Bronchial epithelial cell (primary cell): ENCODE measurements at regions not wholly inside any gene's neighbourhood (a gene's known extent, or its start where the extent isn't known, plus 50 kb on each side); places are given as distances from the start of the nearest gene placed in this dataset.

Experiments
- DNase-seq: peaks from one replicate; pipeline ENCODE4 v3.0.0-alpha.2; 2010; ENCODE audit warnings: low read depth
- FAIRE-seq: peaks from 2 replicates; lab custom pipeline; 2011; peaks lifted over from hg19 to GRCh38; lab: Jason Lieb, UNC
- H3K27me3 ChIP-seq: 2 replicates; pipeline ENCODE4 v1.5.1; 2011; ENCODE audit warnings: low read length; ENCODE audit not compliant: control insufficient read depth, insufficient read depth
- H3K36me3 ChIP-seq: 2 replicates; pipeline ENCODE4 v1.5.1; 2011; ENCODE audit warnings: low read length; ENCODE audit not compliant: control insufficient read depth, insufficient read depth
- H3K4me3 ChIP-seq: 2 replicates; pipeline ENCODE4 v1.5.1; 2011; ENCODE audit warnings: mild to moderate bottlenecking, low read depth, low read length, control low read depth
- TF ChIP-seq, protein P1 (sequence below): IDR thresholded peaks from 2 replicates; pipeline ENCODE4 v1.5.1; 2011; ENCODE audit warnings: mild to moderate bottlenecking, moderate library complexity, low read length, control low read depth, inconsistent platforms; ENCODE audit not compliant: insufficient read depth, severe bottlenecking

DNA sequence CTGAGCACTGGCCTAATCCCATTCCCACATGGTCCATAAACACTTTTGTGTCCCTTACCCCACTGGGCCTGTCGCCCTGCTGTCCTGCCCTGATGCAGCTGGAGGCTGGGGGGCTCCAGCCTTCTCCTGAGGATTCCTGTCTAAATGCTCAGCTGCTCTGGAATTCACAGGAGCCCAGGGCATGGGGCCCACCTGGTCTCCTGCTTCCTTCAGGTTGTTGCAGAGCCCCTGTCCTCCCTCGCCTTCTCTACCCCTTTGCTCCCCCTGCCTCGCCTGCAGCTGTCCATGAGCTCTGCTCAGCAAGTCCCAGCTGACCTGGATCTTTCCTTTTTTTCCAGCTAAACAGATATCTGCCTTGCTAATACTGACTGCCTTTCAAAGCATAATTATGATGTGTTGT is 286.9 kb downstream of the XXYLT1 start:
- TF ChIP-seq, protein P1, sequence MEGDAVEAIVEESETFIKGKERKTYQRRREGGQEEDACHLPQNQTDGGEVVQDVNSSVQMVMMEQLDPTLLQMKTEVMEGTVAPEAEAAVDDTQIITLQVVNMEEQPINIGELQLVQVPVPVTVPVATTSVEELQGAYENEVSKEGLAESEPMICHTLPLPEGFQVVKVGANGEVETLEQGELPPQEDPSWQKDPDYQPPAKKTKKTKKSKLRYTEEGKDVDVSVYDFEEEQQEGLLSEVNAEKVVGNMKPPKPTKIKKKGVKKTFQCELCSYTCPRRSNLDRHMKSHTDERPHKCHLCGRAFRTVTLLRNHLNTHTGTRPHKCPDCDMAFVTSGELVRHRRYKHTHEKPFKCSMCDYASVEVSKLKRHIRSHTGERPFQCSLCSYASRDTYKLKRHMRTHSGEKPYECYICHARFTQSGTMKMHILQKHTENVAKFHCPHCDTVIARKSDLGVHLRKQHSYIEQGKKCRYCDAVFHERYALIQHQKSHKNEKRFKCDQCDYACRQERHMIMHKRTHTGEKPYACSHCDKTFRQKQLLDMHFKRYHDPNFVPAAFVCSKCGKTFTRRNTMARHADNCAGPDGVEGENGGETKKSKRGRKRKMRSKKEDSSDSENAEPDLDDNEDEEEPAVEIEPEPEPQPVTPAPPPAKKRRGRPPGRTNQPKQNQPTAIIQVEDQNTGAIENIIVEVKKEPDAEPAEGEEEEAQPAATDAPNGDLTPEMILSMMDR, result no peak
- Histone ChIP-seq H3K36me3 (no peaks in the 10 kb centered on the region), H3K27me3 (no peaks in the 10 kb centered on the region), H3K4me3 (no peak overlapping the region)
- no peak for DNase-seq
- FAIRE-seq, result no peak

- Histone ChIP-seq H3K4me3 (no peak overlapping the region), H3K27me3 (no peaks in the 10 kb centered on the region), H3K36me3 (no peaks in the 10 kb centered on the region)
- DNase-seq (no peak), FAIRE-seq (no peak)
- TF ChIP-seq, protein P1, result no peak
These were observed 286.3 kb downstream of the XXYLT1 start for GRCh38 chr3:194984622-194985021.

DNA sequence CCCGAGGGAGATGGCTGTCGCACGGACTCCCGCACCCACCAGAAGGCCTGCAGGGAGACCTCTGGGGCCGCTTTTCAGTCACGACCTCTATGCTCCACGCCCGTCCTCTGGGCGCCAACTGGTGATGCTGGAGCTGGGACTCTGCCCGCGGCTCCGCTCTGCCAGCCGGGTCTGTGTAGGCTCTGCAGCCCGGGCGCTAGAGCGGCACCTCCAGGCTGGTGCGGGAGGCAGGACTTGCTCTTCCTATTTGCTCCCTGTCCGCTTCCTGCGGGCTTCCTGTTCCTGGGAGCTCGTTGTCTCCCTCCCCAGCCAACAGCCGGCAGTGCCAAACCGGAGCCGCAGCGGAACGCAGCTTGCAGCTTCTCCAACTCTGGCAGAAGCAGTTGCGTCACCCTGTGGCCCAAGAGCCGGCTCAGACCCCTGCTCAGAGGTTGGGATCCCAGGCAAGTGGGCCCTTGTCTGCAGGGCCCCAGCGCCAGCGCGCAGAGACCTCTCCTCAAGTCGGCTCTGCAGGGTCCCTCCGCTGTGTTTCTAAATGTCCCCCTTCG is 285.9 kb downstream of the XXYLT1 start:
- DNase-seq, result peak; percentile 57
- TF ChIP-seq, protein P1, result peak; percentile 54
- Histone ChIP-seq H3K4me3 (no peak overlapping the region), H3K27me3 (no peaks in the 10 kb centered on the region), H3K36me3 (no peaks in the 10 kb centered on the region)
- FAIRE-seq, result no peak

DNA sequence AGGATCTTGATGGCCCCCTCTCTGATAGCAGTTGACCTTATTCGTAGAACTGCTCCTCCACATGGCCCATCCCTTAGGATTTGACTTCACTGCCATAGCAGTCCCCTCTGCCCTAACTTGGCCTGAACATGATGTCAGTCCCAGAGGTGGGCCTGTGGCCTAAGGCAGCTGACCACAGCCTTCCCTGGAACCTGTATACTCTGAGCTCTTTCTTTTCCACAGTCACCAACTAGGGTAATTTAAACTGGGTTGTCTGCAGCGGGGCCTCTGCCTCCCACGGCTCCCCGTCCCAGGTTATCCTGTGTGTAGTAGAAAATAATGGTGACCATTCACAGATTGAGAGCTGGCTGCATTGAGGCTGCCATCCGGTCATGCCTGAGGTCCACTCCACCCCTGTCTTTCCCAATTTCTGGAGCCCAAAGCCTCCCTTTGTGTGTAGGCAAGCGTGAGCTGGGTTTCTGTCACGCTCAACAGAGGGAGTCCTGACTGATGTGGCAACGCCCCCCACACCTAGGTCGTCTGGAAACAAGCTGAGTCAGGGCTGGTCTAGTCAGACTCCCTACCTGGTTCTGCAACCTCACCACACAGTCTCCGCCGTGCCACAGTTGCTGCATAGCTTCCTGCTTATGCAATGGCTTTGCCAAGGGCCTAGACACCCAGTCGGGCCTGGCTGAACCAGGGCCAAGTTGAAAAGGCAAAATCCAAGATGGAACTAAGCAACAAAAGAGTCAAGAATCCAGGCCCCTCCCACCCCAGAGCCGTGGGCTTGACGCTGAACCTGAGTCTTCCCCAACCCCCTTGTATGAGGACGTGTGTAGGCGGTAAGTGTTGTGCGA is 284.5 kb downstream of the XXYLT1 start:
- FAIRE-seq, result peak; percentile 91
- Histone ChIP-seq H3K4me3 (no peak overlapping the region), H3K36me3 (no peaks in the 10 kb centered on the region), H3K27me3 (no peaks in the 10 kb centered on the region)
- TF ChIP-seq, protein P1, result no peak
- DNase-seq, result peak; percentile 98

- Histone ChIP-seq H3K4me3 (no peak overlapping the region), H3K27me3 (no peaks in the 10 kb centered on the region), H3K36me3 (no peaks in the 10 kb centered on the region)
- TF ChIP-seq, protein P1, result no peak
- FAIRE-seq (no peak), DNase-seq (peak; percentile 28)
These were observed 283.1 kb downstream of the XXYLT1 start for GRCh38 chr3:194987571-194988494.
